Loucy (cell line): ENCODE measurements at regions not wholly inside any gene's neighbourhood (a gene's known extent, or its start where the extent isn't known, plus 50 kb on each side); places are given as distances from the start of the nearest gene placed in this dataset.

Experiments
- CTCF ChIP-seq: fragments of 200-600 bp; sonication (generic); conservative IDR thresholded peaks from 2 replicates; pipeline ENCODE4 v1.5.1; 2014; ENCODE audit warnings: mild to moderate bottlenecking, antibody characterized with exemption, low read length
- EZH2phosphoT487 ChIP-seq: fragments of 200-600 bp; IDR thresholded peaks from 2 replicates; pipeline ENCODE4 v1.6.1; 2018; ENCODE audit warnings: antibody characterized with exemption, mild to moderate bottlenecking, moderate library complexity, borderline replicate concordance

- TF ChIP-seq CTCF (no peak), EZH2phosphoT487 (no peak)
Measured at GRCh38 chr3:147900851-147901250, 491.7 kb downstream of the ZIC1 start.
